A673 (cell line): ENCODE measurements at regions not wholly inside any gene's neighbourhood (a gene's known extent, or its start where the extent isn't known, plus 50 kb on each side); places are given as distances from the start of the nearest gene placed in this dataset.

Experiments
- EZH2 ChIP-seq: fragments of 200-600 bp; sonication (generic); IDR thresholded peaks from 2 replicates; pipeline ENCODE4 v1.6.1; 2017; ENCODE audit warnings: borderline replicate concordance, low read depth, mild to moderate bottlenecking, mixed read lengths, antibody characterized with exemption, low read length; ENCODE audit not compliant: poor library complexity, severe bottlenecking
- TF ChIP-seq, protein P1 (sequence below): fragments of 300-800, 200-600 bp; sonication (generic); conservative IDR thresholded peaks from 2 replicates; pipeline ENCODE4 v1.5.1; 2017; ENCODE audit warnings: low read depth, mild to moderate bottlenecking, antibody characterized with exemption, low read length, moderate library complexity, mixed read lengths

- TF ChIP-seq, protein P1, sequence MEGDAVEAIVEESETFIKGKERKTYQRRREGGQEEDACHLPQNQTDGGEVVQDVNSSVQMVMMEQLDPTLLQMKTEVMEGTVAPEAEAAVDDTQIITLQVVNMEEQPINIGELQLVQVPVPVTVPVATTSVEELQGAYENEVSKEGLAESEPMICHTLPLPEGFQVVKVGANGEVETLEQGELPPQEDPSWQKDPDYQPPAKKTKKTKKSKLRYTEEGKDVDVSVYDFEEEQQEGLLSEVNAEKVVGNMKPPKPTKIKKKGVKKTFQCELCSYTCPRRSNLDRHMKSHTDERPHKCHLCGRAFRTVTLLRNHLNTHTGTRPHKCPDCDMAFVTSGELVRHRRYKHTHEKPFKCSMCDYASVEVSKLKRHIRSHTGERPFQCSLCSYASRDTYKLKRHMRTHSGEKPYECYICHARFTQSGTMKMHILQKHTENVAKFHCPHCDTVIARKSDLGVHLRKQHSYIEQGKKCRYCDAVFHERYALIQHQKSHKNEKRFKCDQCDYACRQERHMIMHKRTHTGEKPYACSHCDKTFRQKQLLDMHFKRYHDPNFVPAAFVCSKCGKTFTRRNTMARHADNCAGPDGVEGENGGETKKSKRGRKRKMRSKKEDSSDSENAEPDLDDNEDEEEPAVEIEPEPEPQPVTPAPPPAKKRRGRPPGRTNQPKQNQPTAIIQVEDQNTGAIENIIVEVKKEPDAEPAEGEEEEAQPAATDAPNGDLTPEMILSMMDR = no peak
- no peak for TF ChIP-seq EZH2
Measured at GRCh38 chr5:163794993-163795392, 289.6 kb downstream of the MAT2B start.
